DND-41 (cell line): ENCODE measurements at regions not wholly inside any gene's neighbourhood (a gene's known extent, or its start where the extent isn't known, plus 50 kb on each side); places are given as distances from the start of the nearest gene placed in this dataset.

Experiments used
- ATAC-seq: fragments of 200-7000 bp; cut with Tn5 transposase; 3 replicates; pipeline ENCODE4 v1.9.1; 2021; ENCODE audit warnings: low read depth; ENCODE audit not compliant: insufficient read depth
- DNase-seq: peaks from one replicate; pipeline ENCODE4 v3.0.0-alpha.2; 2020
- H2AFZ ChIP-seq: 2 replicates; pipeline ENCODE4 v1.6.0; 2012; ENCODE audit warnings: low read depth, low read length
- H3K27ac ChIP-seq: 2 replicates; pipeline ENCODE4 v1.5.1; 2012; ENCODE audit warnings: low read length, inconsistent platforms
- H3K27me3 ChIP-seq: fragments of 200-600 bp; sonication (generic); 2 replicates; pipeline ENCODE4 v1.6.0; 2012; ENCODE audit warnings: low read length, mild to moderate bottlenecking, inconsistent platforms; ENCODE audit not compliant: insufficient read depth, poor library complexity
- H3K36me3 ChIP-seq: 2 replicates; pipeline ENCODE4 v1.5.1; 2012; ENCODE audit warnings: low read length, inconsistent platforms; ENCODE audit not compliant: insufficient read depth
- H3K4me1 ChIP-seq: 2 replicates; pipeline ENCODE4 v1.5.1; 2012; ENCODE audit warnings: mild to moderate bottlenecking, low read length; ENCODE audit not compliant: insufficient read depth
- H3K4me2 ChIP-seq: 2 replicates; pipeline ENCODE4 v1.6.0; 2012; ENCODE audit warnings: mild to moderate bottlenecking, moderate library complexity, low read length, inconsistent platforms; ENCODE audit not compliant: insufficient read depth
- H3K4me3 ChIP-seq, 2 experiments: fragments of 200-600 bp in 1 of 2; shearing (Covaris generic) in 1 of 2; 2 replicates each; pipeline ENCODE4 v1.5.1; 2012 to 2016; ENCODE audit warnings: inconsistent platforms in 2 of 2, low read length in 2 of 2, mild to moderate bottlenecking in 2 of 2, low read depth in 1 of 2, moderate library complexity in 1 of 2
- H3K79me2 ChIP-seq: 2 replicates; pipeline ENCODE4 v1.6.0; 2012; ENCODE audit warnings: low read length, inconsistent platforms; ENCODE audit not compliant: insufficient read depth
- H3K9ac ChIP-seq: 2 replicates; pipeline ENCODE4 v1.6.0; 2012; ENCODE audit warnings: low read depth, mild to moderate bottlenecking, inconsistent platforms, low read length, moderate library complexity
- H3K9me3 ChIP-seq: 2 replicates; pipeline ENCODE4 v1.5.1; 2012; ENCODE audit warnings: low read length, moderate library complexity, mild to moderate bottlenecking, inconsistent platforms; ENCODE audit not compliant: insufficient read depth, severe bottlenecking
- H4K20me1 ChIP-seq: 2 replicates; pipeline ENCODE4 v1.6.0; 2012; ENCODE audit warnings: low read length; ENCODE audit not compliant: insufficient read depth
- CTCF ChIP-seq: IDR thresholded peaks from 2 replicates; pipeline ENCODE4 v1.5.1; 2012; ENCODE audit warnings: borderline replicate concordance, low read length, moderate library complexity, mild to moderate bottlenecking; ENCODE audit not compliant: poor library complexity, severe bottlenecking; ENCODE audit errors: extremely low read depth
- EZH2 ChIP-seq: IDR thresholded peaks from 3 replicates; pipeline ENCODE4 v1.6.1; 2012; ENCODE audit warnings: borderline replicate concordance, low read depth, mild to moderate bottlenecking, moderate library complexity, low read length, inconsistent platforms; ENCODE audit not compliant: severe bottlenecking

- Histone ChIP-seq H4K20me1 (no peaks in the 10 kb centered on the region), H3K9me3 (no peaks in the 10 kb centered on the region), H3K4me3 (no peak overlapping the region), H3K27me3 (no peaks in the 10 kb centered on the region), H3K4me2 (no peak overlapping the region), H3K9ac (no peak overlapping the region), H3K4me1 (no peaks in the 10 kb centered on the region), H3K36me3 (no peaks in the 10 kb centered on the region), H2AFZ (no peak overlapping the region), H3K27ac (no peak overlapping the region), H3K79me2 (no peaks in the 10 kb centered on the region)
- TF ChIP-seq EZH2: no peak
- TF ChIP-seq CTCF: no peak
- DNase-seq (no peak), ATAC-seq (no peak)
Measured at GRCh38 chr16:80380514-80380913, 160.3 kb upstream of the DYNLRB2 start.

GRCh38 chr16:80377096-80377956 lies 163.5 kb upstream of the DYNLRB2 start:
- no peak for ATAC-seq
- Histone ChIP-seq H4K20me1 (no peaks in the 10 kb centered on the region), H3K4me1 (no peaks in the 10 kb centered on the region), H3K36me3 (no peaks in the 10 kb centered on the region), H3K79me2 (no peaks in the 10 kb centered on the region), H2AFZ (no peak overlapping the region), H3K4me2 (no peak overlapping the region), H3K9ac (no peak overlapping the region), H3K27me3 (no peaks in the 10 kb centered on the region), H3K4me3 (no peak overlapping the region), H3K9me3 (no peaks in the 10 kb centered on the region), H3K27ac (no peak overlapping the region)
- DNase-seq: no peak
- TF ChIP-seq EZH2 (no peak), CTCF (no peak)

- no peak overlapping the region for H3K27ac ChIP-seq
- H3K36me3 ChIP-seq: no peaks in the 10 kb centered on the region
- no peak for TF ChIP-seq EZH2
- TF ChIP-seq CTCF: no peak
- H2AFZ ChIP-seq: no peak overlapping the region
- no peak overlapping the region for H3K4me3 ChIP-seq
- no peak for ATAC-seq
- no peaks in the 10 kb centered on the region for H3K9me3 ChIP-seq
- H3K9ac ChIP-seq: no peak overlapping the region
- H3K4me2 ChIP-seq: no peak overlapping the region
- no peaks in the 10 kb centered on the region for H3K27me3 ChIP-seq
- H4K20me1 ChIP-seq: no peaks in the 10 kb centered on the region
- no peaks in the 10 kb centered on the region for H3K4me1 ChIP-seq
- no peaks in the 10 kb centered on the region for H3K79me2 ChIP-seq
- DNase-seq: no peak
Measured at GRCh38 chr16:80375973-80376372, 164.8 kb upstream of the DYNLRB2 start.
